HL-60 (cell line): ENCODE measurements at regions not wholly inside any gene's neighbourhood (a gene's known extent, or its start where the extent isn't known, plus 50 kb on each side); places are given as distances from the start of the nearest gene placed in this dataset.

Experiments
- DNase-seq, 2 experiments: peaks; one replicate each; pipeline ENCODE4 v3.0.0-alpha.2; 2010 to 2020; ENCODE audit warnings: low read depth in 1 of 2, low spot score in 1 of 2
- H3K27ac ChIP-seq: fragments of 250-450 bp; sonication (Bioruptor Pico); replicated peaks from 2 replicates; pipeline ENCODE4 v1.5.1; 2020; ENCODE audit warnings: mild to moderate bottlenecking, moderate library complexity
- H3K27me3 ChIP-seq: fragments of 250-450 bp; sonication (Bioruptor Pico); 2 replicates; pipeline ENCODE4 v1.5.1; 2021; ENCODE audit warnings: mild to moderate bottlenecking, moderate library complexity; ENCODE audit not compliant: insufficient read depth, poor library complexity, severe bottlenecking
- H3K4me3 ChIP-seq: replicated peaks from 2 replicates; pipeline ENCODE4 v1.5.1; 2011; ENCODE audit warnings: mild to moderate bottlenecking, control low read depth, low read length; ENCODE audit not compliant: insufficient read depth
- CTCF ChIP-seq: IDR thresholded peaks from one replicate; pipeline ENCODE4 v1.5.1; 2011; ENCODE audit warnings: low read length, control low read depth, inconsistent platforms; ENCODE audit not compliant: insufficient read depth
- GABPA ChIP-seq: IDR thresholded peaks from 2 replicates; pipeline ENCODE4 v1.6.1; 2012; ENCODE audit warnings: low read depth
- POLR2AphosphoS5 ChIP-seq: IDR thresholded peaks from 2 replicates; pipeline ENCODE4 v1.6.1; 2012; ENCODE audit warnings: low read depth
- REST ChIP-seq: IDR thresholded peaks from 2 replicates; pipeline ENCODE4 v1.6.1; 2012; ENCODE audit warnings: low read depth; ENCODE audit not compliant: insufficient replicate concordance
- SPI1 ChIP-seq: IDR thresholded peaks from 2 replicates; pipeline ENCODE4 v1.6.1; 2012; ENCODE audit warnings: low read depth, mild to moderate bottlenecking, borderline replicate concordance

GRCh38 chrX:146141221-146141620 lies 323.6 kb downstream of the SLITRK2 start:
- no peak for DNase-seq
- Histone ChIP-seq H3K4me3 (no peak overlapping the region), H3K27me3 (no peaks in the 10 kb centered on the region), H3K27ac (no peak overlapping the region)
- no peak for TF ChIP-seq POLR2AphosphoS5
- no peak for TF ChIP-seq SPI1
- no peak for TF ChIP-seq CTCF
- TF ChIP-seq REST: no peak
- TF ChIP-seq GABPA: no peak

- H3K4me3 ChIP-seq: no peak overlapping the region
- H3K27ac ChIP-seq: no peak overlapping the region
- no peak for TF ChIP-seq GABPA
- DNase-seq: no peak
- no peaks in the 10 kb centered on the region for H3K27me3 ChIP-seq
Observed at GRCh38 chrX:146144039-146144438, 326.4 kb downstream of the SLITRK2 start.

- no peak overlapping the region for H3K27ac ChIP-seq
- no peak for DNase-seq
- TF ChIP-seq CTCF: no peak
- no peak for TF ChIP-seq REST
- no peak for TF ChIP-seq GABPA
- no peak overlapping the region for H3K4me3 ChIP-seq
- no peaks in the 10 kb centered on the region for H3K27me3 ChIP-seq
Observed at GRCh38 chrX:146154191-146154590, 336.6 kb downstream of the SLITRK2 start.

- no peaks in the 10 kb centered on the region for H3K27me3 ChIP-seq
- TF ChIP-seq SPI1 (no peak), POLR2AphosphoS5 (no peak), GABPA (no peak), REST (no peak), CTCF (no peak)
- no peak for DNase-seq
- no peak overlapping the region for H3K27ac ChIP-seq
- H3K4me3 ChIP-seq: no peak overlapping the region
Observed at GRCh38 chrX:146160443-146161203, 343.0 kb downstream of the SLITRK2 start.
